BJ (cell line): ENCODE measurements at regions not wholly inside any gene's neighbourhood (a gene's known extent, or its start where the extent isn't known, plus 50 kb on each side); places are given as distances from the start of the nearest gene placed in this dataset.
"Not testable (repeated sequence)": the region's sequence is repeated elsewhere in the genome, so short reads cannot be mapped to it uniquely, and the experiment has no call there.

Experiments
- CTCF ChIA-PET: fragments of 350-600 bp; formaldehyde crosslinking; extraction: SDS; loops from one replicate; lab custom pipeline; 2021; ENCODE audit warnings: antibody characterized with exemption, inconsistent platforms; lab: Yijun Ruan, JAX
- POLR2A ChIA-PET: fragments of 300-600 bp; sonication (Branson Sonifier 250); formaldehyde crosslinking; extraction: SDS; loops from one replicate; lab custom pipeline; 2021; ENCODE audit warnings: antibody characterized with exemption; lab: Charles Lee
- DNase-seq: peaks from one replicate; pipeline ENCODE4 v3.0.0-alpha.2; 2011; ENCODE audit warnings: low read depth
- H3K27me3 ChIP-seq: 2 replicates; pipeline ENCODE4 v1.6.0; 2011; ENCODE audit warnings: low read length; ENCODE audit not compliant: control insufficient read depth, insufficient read depth
- H3K36me3 ChIP-seq: 2 replicates; pipeline ENCODE4 v1.5.1; 2011; ENCODE audit warnings: low read length; ENCODE audit not compliant: control insufficient read depth, insufficient read depth
- H3K4me3 ChIP-seq: 2 replicates; pipeline ENCODE4 v1.5.1; 2011; ENCODE audit warnings: low read depth, mild to moderate bottlenecking, control low read depth, low read length
- TF ChIP-seq, protein P1 (sequence below): IDR thresholded peaks from 2 replicates; pipeline ENCODE4 v1.5.1; 2011; ENCODE audit warnings: low read depth, mild to moderate bottlenecking, control low read depth, inconsistent platforms, low read length, moderate library complexity; ENCODE audit not compliant: insufficient read depth

DNA sequence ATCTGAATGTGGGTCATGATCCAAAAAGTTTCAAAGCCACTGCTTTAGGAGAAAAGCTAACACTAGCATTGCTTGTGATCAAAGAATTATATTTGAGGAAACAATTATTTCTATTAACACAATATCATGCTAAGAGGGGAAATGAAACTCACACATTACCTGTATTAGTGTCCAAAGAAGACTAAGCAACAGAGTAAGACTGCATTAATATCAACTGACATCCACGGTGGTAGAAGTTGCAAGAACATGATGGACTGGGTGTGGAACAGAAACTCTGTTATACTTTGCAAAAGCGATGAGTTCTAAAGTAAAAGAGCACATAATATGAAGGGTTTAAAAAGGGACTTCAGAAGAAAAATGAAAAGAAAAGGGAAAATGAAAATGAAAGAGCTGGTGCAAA is 648.3 kb upstream of the NECTIN3 start:
- Histone ChIP-seq H3K4me3 (no peak overlapping the region), H3K27me3 (no peaks in the 10 kb centered on the region), H3K36me3 (no peaks in the 10 kb centered on the region)
- ChIA-PET POLR2A (no interaction called here), CTCF (no interaction called here)
- TF ChIP-seq, protein P1, sequence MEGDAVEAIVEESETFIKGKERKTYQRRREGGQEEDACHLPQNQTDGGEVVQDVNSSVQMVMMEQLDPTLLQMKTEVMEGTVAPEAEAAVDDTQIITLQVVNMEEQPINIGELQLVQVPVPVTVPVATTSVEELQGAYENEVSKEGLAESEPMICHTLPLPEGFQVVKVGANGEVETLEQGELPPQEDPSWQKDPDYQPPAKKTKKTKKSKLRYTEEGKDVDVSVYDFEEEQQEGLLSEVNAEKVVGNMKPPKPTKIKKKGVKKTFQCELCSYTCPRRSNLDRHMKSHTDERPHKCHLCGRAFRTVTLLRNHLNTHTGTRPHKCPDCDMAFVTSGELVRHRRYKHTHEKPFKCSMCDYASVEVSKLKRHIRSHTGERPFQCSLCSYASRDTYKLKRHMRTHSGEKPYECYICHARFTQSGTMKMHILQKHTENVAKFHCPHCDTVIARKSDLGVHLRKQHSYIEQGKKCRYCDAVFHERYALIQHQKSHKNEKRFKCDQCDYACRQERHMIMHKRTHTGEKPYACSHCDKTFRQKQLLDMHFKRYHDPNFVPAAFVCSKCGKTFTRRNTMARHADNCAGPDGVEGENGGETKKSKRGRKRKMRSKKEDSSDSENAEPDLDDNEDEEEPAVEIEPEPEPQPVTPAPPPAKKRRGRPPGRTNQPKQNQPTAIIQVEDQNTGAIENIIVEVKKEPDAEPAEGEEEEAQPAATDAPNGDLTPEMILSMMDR, result no peak
- DNase-seq, result no peak

DNA sequence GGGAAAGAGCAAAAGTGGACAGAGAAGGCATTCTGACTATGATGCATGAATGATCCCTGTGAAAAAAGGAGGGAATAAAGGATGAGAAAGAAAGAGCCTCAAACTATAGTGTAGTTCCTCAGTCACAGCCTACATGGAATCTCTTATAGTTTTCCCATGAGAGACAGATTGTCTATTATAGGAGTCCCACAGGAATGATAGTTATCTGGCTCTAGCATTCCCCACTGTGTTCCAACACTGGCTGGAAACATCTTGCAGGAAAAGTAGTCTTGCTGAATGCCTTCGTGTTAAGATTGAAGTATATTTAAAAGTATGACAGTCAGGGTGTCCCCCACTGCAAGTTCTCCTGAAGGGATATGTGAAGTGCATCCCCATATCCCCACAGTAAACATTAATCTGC is 641.5 kb upstream of the NECTIN3 start:
- no peak for DNase-seq
- Histone ChIP-seq H3K4me3 (no peak overlapping the region), H3K27me3 (no peaks in the 10 kb centered on the region), H3K36me3 (no peaks in the 10 kb centered on the region)
- TF ChIP-seq, protein P1, result no peak
- ChIA-PET POLR2A (no interaction called here), CTCF (no interaction called here)

DNA sequence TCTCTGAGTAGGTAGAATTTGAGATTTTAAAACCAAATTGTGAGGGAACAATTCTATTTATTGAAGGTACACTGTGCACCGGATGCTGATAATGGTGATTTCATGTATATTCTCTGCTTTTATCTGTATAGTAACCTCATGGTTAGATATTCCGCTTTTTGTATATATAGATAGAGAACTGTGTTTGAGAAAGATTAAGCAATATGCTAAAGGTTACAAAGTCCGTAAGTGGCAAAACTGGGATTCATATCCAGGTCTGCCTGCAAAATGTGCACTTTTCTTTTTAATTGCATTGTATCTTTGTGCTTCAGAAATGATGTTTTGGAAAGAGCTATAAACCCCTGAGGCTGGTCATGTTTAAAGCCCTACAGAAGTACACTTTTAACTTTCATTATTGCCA is 635.4 kb upstream of the NECTIN3 start:
- H3K4me3 ChIP-seq, result no peak overlapping the region
- POLR2A ChIA-PET, result no interaction called here
- no peaks in the 10 kb centered on the region for H3K36me3 ChIP-seq
- H3K27me3 ChIP-seq, result no peaks in the 10 kb centered on the region
- DNase-seq, result no peak
- TF ChIP-seq, protein P1, result no peak
- CTCF ChIA-PET, result interaction anchor here (1.1 kb wide), 1 partner anchor 10 kb away, joined by 3 read pairs; no protein-coding TSS in a partner anchor

DNA sequence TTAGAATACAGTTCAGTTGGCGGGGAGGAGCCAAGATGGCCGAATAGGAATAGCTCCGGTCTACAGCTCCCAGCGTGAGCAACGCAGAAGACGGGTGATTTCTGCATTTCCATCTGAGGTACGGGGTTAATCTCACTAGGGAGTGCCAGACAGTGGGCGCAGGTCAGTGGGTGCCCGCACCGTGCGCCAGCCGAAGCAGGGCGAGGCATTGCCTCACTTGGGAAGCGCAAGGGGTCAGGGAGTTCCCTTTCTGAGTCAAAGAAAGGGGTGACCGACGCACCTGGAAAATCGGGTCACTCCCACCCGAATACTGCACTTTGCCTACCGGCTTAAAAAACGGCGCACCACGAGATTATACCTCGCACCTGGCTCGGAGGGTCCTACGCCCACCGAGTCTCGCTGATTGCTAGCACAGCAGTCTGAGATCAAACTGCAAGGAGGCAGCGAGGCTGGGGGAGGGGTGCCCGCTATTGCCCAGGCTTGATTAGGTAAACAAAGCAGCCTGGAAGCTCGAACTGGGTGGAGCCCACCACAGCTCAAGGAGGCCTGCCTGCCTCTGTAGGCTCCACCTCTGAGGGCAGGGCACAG is 631.5 kb upstream of the NECTIN3 start:
- DNase-seq, H3K36me3 ChIP-seq, H3K27me3 ChIP-seq, POLR2A ChIA-PET, CTCF ChIA-PET, H3K4me3 ChIP-seq: not testable (repeated sequence)

DNA sequence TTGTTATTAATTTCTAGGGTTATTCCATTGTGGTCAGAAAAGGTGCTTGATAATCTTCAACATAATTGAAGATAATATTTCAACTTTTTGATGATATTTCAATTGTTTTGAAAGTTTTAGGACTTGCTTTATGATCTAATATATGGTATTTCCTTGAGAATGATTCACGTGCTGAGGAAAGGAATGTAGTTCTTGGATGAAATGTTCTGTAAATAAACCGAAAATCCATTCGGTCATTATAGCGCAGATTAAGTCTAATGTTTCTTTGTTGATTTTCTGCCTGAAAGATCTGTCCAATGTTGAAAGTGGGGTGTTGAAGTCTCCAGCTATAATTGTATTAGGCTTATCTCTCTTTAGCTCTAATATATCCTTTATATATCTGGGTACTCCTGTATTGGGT is 617.5 kb upstream of the NECTIN3 start:
- DNase-seq, result no peak
- CTCF ChIA-PET, result no interaction called here
- POLR2A ChIA-PET, result no interaction called here

More for the DNA sequence above, 617.5 kb upstream of the NECTIN3 start:
- Histone ChIP-seq H3K27me3 (no peaks in the 10 kb centered on the region), H3K4me3 (no peak overlapping the region), H3K36me3 (no peaks in the 10 kb centered on the region)
- TF ChIP-seq, protein P1, result no peak
